Vagina (tissue), 2 donors: ENCODE measurements at regions not wholly inside any gene's neighbourhood (a gene's known extent, or its start where the extent isn't known, plus 50 kb on each side); places are given as distances from the start of the nearest gene placed in this dataset.

Source experiments
- DNase-seq, 2 donors: peaks; one replicate each; pipeline ENCODE4 v3.0.0-alpha.2; 2017; ENCODE audit errors: extremely low spot score in 2 of 2
- H3K27ac ChIP-seq: fragments of 200-600 bp; sonication (generic); one replicate; pipeline ENCODE4 v1.5.1; 2019
- H3K27me3 ChIP-seq: fragments of 200-600 bp; sonication (generic); one replicate; pipeline ENCODE4 v1.5.1; 2019
- H3K36me3 ChIP-seq, 2 donors: fragments of 200-600 bp; sonication (generic); one replicate each; pipeline ENCODE4 v1.5.1; 2017 to 2019
- H3K4me1 ChIP-seq: fragments of 200-600 bp; sonication (generic); one replicate; pipeline ENCODE4 v1.5.1; 2019
- H3K4me3 ChIP-seq, 2 donors: fragments of 200-600 bp; sonication (generic); 1 replicate in 1 of 2; 2 replicates in 1 of 2; pipeline ENCODE4 v1.5.1; 2016 to 2019
- H3K9me3 ChIP-seq: fragments of 200-600 bp; sonication (generic); one replicate; pipeline ENCODE4 v1.5.1; 2019
- CTCF ChIP-seq, 3 experiments: fragments of 450-650 bp in 2 of 3; fragments of 200-600 bp in 1 of 3; sonication (generic) in 1 of 3; IDR thresholded peaks; one replicate each; pipeline ENCODE4 v1.5.1; 2017 to 2019; ENCODE audit warnings: antibody characterized with exemption in 3 of 3, mild to moderate bottlenecking in 2 of 3, moderate library complexity in 2 of 3
- POLR2A ChIP-seq, 2 donors: fragments of 450-650 bp; IDR thresholded peaks; one replicate each; pipeline ENCODE4 v1.6.1; 2017; ENCODE audit warnings: antibody characterized with exemption in 2 of 2, mild to moderate bottlenecking in 2 of 2, moderate library complexity in 2 of 2
- POLR2AphosphoS5 ChIP-seq, 2 donors: sonication (generic); formaldehyde crosslinking; IDR thresholded peaks; one replicate each; pipeline ENCODE4 v1.9.0; 2017; ENCODE audit warnings: antibody characterized with exemption in 2 of 2, mild to moderate bottlenecking in 2 of 2, low read depth in 1 of 2; ENCODE audit not compliant: insufficient read depth in 1 of 2
- intact Hi-C: fragments of 100-400 bp; cut with DNase I; formaldehyde crosslinking; loops from one replicate; pipeline ENCODE4 v1.15.1; 2023

GRCh38 chr11:8763070-8763685 is 80.6 kb downstream of the RPL27A start:
- H3K27me3 ChIP-seq, result no peaks in the 10 kb centered on the region
- peaks cover 69% of the 10 kb centered on the region for H3K4me1 ChIP-seq
- H3K27ac ChIP-seq, result no peak overlapping the region
- H3K4me3 ChIP-seq, result no peak overlapping the region
- H3K9me3 ChIP-seq, result no peaks in the 10 kb centered on the region
- no peak for DNase-seq
- intact Hi-C loops, result loop anchor here (5.0 kb wide), 1 partner anchor 46 kb away; no protein-coding TSS in a partner anchor
- no peak for TF ChIP-seq POLR2A (IDR thresholded peaks at IDR 0.05)
- no peaks in the 10 kb centered on the region for H3K36me3 ChIP-seq

- Histone ChIP-seq H3K4me1 (peaks cover 66% of the 10 kb centered on the region), H3K9me3 (no peaks in the 10 kb centered on the region), H3K36me3 (no peaks in the 10 kb centered on the region), H3K4me3 (no peak overlapping the region), H3K27me3 (no peaks in the 10 kb centered on the region), H3K27ac (peak overlapping the region; percentile 51)
- intact Hi-C loops, result no loop called here
- TF ChIP-seq POLR2AphosphoS5 (IDR thresholded peaks at IDR 0.05; ENCODE audit: insufficient read depth in 1 of 2, low read depth in 1 of 2), result no peak
- TF ChIP-seq CTCF (IDR thresholded peaks at IDR 0.05), result no peak
- TF ChIP-seq POLR2A (IDR thresholded peaks at IDR 0.05), result no peak
- DNase-seq, result no peak
Observed at GRCh38 chr11:8765294-8765693, 82.7 kb downstream of the RPL27A start.

- DNase-seq, result no peak
- no peaks in the 10 kb centered on the region for H3K9me3 ChIP-seq
- TF ChIP-seq CTCF (IDR thresholded peaks at IDR 0.05) (no peak), POLR2AphosphoS5 (IDR thresholded peaks at IDR 0.05; ENCODE audit: insufficient read depth in 1 of 2, low read depth in 1 of 2) (no peak), POLR2A (IDR thresholded peaks at IDR 0.05) (no peak)
- peak overlapping the region; percentile 51 for H3K27ac ChIP-seq
- no peak overlapping the region for H3K4me3 ChIP-seq
- intact Hi-C loops, result no loop called here
- no peaks in the 10 kb centered on the region for H3K27me3 ChIP-seq
- peaks cover 55% of the 10 kb centered on the region for H3K4me1 ChIP-seq
- H3K36me3 ChIP-seq, result no peaks in the 10 kb centered on the region
Observed at GRCh38 chr11:8766043-8766987, 83.7 kb downstream of the RPL27A start.

GRCh38 chr11:8766988-8767374 is 84.4 kb downstream of the RPL27A start:
- H3K27me3 ChIP-seq, result no peaks in the 10 kb centered on the region
- no peak overlapping the region for H3K4me3 ChIP-seq
- intact Hi-C loops, result no loop called here
- no peak for TF ChIP-seq POLR2AphosphoS5 (IDR thresholded peaks at IDR 0.05; ENCODE audit: insufficient read depth in 1 of 2, low read depth in 1 of 2)
- TF ChIP-seq CTCF (IDR thresholded peaks at IDR 0.05), result no peak
- no peak for TF ChIP-seq POLR2A (IDR thresholded peaks at IDR 0.05)
- H3K4me1 ChIP-seq, result peaks cover 60% of the 10 kb centered on the region
- H3K36me3 ChIP-seq, result no peaks in the 10 kb centered on the region
- peak overlapping the region; percentile 51 for H3K27ac ChIP-seq
- no peak for DNase-seq
- H3K9me3 ChIP-seq, result no peaks in the 10 kb centered on the region

- intact Hi-C loops, result no loop called here
- Histone ChIP-seq H3K4me1 (peaks cover 60% of the 10 kb centered on the region), H3K4me3 (no peak overlapping the region), H3K27me3 (no peaks in the 10 kb centered on the region), H3K27ac (peak overlapping the region; percentile 51), H3K9me3 (no peaks in the 10 kb centered on the region), H3K36me3 (no peaks in the 10 kb centered on the region)
- DNase-seq, result no peak
- no peak for TF ChIP-seq POLR2A (IDR thresholded peaks at IDR 0.05)
- TF ChIP-seq CTCF (IDR thresholded peaks at IDR 0.05), result no peak
- TF ChIP-seq POLR2AphosphoS5 (IDR thresholded peaks at IDR 0.05; ENCODE audit: insufficient read depth in 1 of 2, low read depth in 1 of 2), result no peak
Observed at GRCh38 chr11:8767466-8768142, 85.0 kb downstream of the RPL27A start.
